ENCODE measurements at regions not wholly inside any gene's neighbourhood (a gene's known extent, or its start where the extent isn't known, plus 50 kb on each side); places are given as distances from the start of the nearest gene placed in this dataset.

GRCh38 chr12:27193106-27193505 lies 51.0 kb upstream of the STK38L start:
- H3K27ac ChIP-seq (ENCODE audit: low read depth, low read length, poor library complexity, severe bottlenecking), result no peak overlapping the region
- no peaks in the 10 kb centered on the region for H3F3A ChIP-seq (ENCODE audit: insufficient read depth, low read length)
- no peak overlapping the region for H3K9ac ChIP-seq (ENCODE audit: low read length)

GRCh38 chr12:27193854-27194544 lies 50.1 kb upstream of the STK38L start:
- Histone ChIP-seq H3K27ac (ENCODE audit: low read depth, low read length, poor library complexity, severe bottlenecking) (no peak overlapping the region), H3F3A (ENCODE audit: insufficient read depth, low read length) (no peaks in the 10 kb centered on the region)

More at GRCh38 chr12:27193106-27193505, 51.0 kb upstream of the STK38L start:
- H3K4me1 ChIP-seq (ENCODE audit: insufficient read depth, low read length, severe bottlenecking), result no peaks in the 10 kb centered on the region
- no peak overlapping the region for H3K4me3 ChIP-seq (ENCODE audit: low read depth, low read length, poor library complexity, severe bottlenecking)
- no peaks in the 10 kb centered on the region for H3K36me3 ChIP-seq (ENCODE audit: insufficient read depth, low read length)
- no peaks in the 10 kb centered on the region for H3K9me3 ChIP-seq (ENCODE audit: low read length)
- no peaks in the 10 kb centered on the region for H3K27me3 ChIP-seq (ENCODE audit: insufficient read depth, low read length)
- no peak overlapping the region for H2AFZ ChIP-seq (ENCODE audit: low read length)
- no peaks in the 10 kb centered on the region for H3K9me2 ChIP-seq (ENCODE audit: low read depth, low read length)
- H3K79me2 ChIP-seq (ENCODE audit: insufficient read depth, low read length), result no peaks in the 10 kb centered on the region
- H4K20me1 ChIP-seq (ENCODE audit: insufficient read depth, low read length), result no peaks in the 10 kb centered on the region
- H3K4me2 ChIP-seq (ENCODE audit: low read length), result no peak overlapping the region
- TF ChIP-seq CTCF (IDR thresholded peaks at IDR 0.05; ENCODE audit: low read length), result no peak
- TF ChIP-seq EZH2 (IDR thresholded peaks at IDR 0.05; ENCODE audit: borderline replicate concordance, low read length), result no peak

More at GRCh38 chr12:27193854-27194544, 50.1 kb upstream of the STK38L start:
- TF ChIP-seq CTCF (IDR thresholded peaks at IDR 0.05; ENCODE audit: low read length), result no peak
- no peak for TF ChIP-seq EZH2 (IDR thresholded peaks at IDR 0.05; ENCODE audit: borderline replicate concordance, low read length)
- no peaks in the 10 kb centered on the region for H3K79me2 ChIP-seq (ENCODE audit: insufficient read depth, low read length)
- H3K4me1 ChIP-seq (ENCODE audit: insufficient read depth, low read length, severe bottlenecking), result no peaks in the 10 kb centered on the region
- no peak overlapping the region for H3K9ac ChIP-seq (ENCODE audit: low read length)
- H3K9me2 ChIP-seq (ENCODE audit: low read depth, low read length), result no peaks in the 10 kb centered on the region
- no peaks in the 10 kb centered on the region for H3K36me3 ChIP-seq (ENCODE audit: insufficient read depth, low read length)
- no peak overlapping the region for H3K4me3 ChIP-seq (ENCODE audit: low read depth, low read length, poor library complexity, severe bottlenecking)
- no peaks in the 10 kb centered on the region for H4K20me1 ChIP-seq (ENCODE audit: insufficient read depth, low read length)
- no peak overlapping the region for H3K4me2 ChIP-seq (ENCODE audit: low read length)
- H2AFZ ChIP-seq (ENCODE audit: low read length), result no peak overlapping the region
- no peaks in the 10 kb centered on the region for H3K27me3 ChIP-seq (ENCODE audit: insufficient read depth, low read length)
- no peaks in the 10 kb centered on the region for H3K9me3 ChIP-seq (ENCODE audit: low read length)

Measured in OCI-LY1 (cell line).